HCT116 (cell line): ENCODE measurements at regions not wholly inside any gene's neighbourhood (a gene's known extent, or its start where the extent isn't known, plus 50 kb on each side); places are given as distances from the start of the nearest gene placed in this dataset.
"Not testable (repeated sequence)": the region's sequence is repeated elsewhere in the genome, so short reads cannot be mapped to it uniquely, and the experiment has no call there.

Source experiments
- ATAC-seq: fragments of 200-7000 bp; cut with Tn5 transposase; 2 replicates; pipeline ENCODE4 v1.9.1; 2020; ENCODE audit warnings: mild to moderate bottlenecking, moderate library complexity
- BruUV-seq: library from RNA; stranded (reverse); fragments of 400-500 nt; replicated peaks from 2 replicates; lab custom pipeline; 2021; lab: Mats Ljungman, UMichigan
- CTCF ChIA-PET: fragments of 300-600 bp; sonication (Branson Sonifier 250); formaldehyde crosslinking; loops from one replicate; lab custom pipeline; 2021; ENCODE audit warnings: antibody characterized with exemption; lab: Charles Lee
- POLR2A ChIA-PET: fragments of 300-600, 350-600 bp; sonication (Branson Sonifier 250); formaldehyde crosslinking; loops from one replicate; lab custom pipeline; 2021; ENCODE audit warnings: antibody characterized with exemption; lab: Charles Lee
- RAD21 ChIA-PET, 2 experiments: fragments of 300-600 bp; sonication (Branson Sonifier 250); formaldehyde crosslinking; loops; one replicate each; lab custom pipeline; 2023; ENCODE audit warnings: low total read pairs in 2 of 2; ENCODE audit not compliant: uncharacterized antibody in 2 of 2, unreplicated experiment in 2 of 2, low non-redundant PET in 1 of 2; lab: Charles Lee
- DNase-seq: peaks from one replicate; pipeline ENCODE4 v3.0.0-alpha.2; 2010; ENCODE audit warnings: low read depth, low spot score
- H2AFZ ChIP-seq: fragments of 200-600 bp; shearing (Covaris generic), sonication (generic); 2 replicates; pipeline ENCODE4 v1.6.1; 2017; ENCODE audit warnings: low read depth, mixed run types, mixed read lengths, antibody characterized with exemption, low read length; ENCODE audit not compliant: poor library complexity, severe bottlenecking
- H3K27ac ChIP-seq: 2 replicates; pipeline ENCODE4 v1.5.1; 2012; ENCODE audit warnings: low read depth, low read length
- H3K27me3 ChIP-seq: fragments of 200-600 bp; sonication (generic); 2 replicates; pipeline ENCODE4 v1.6.1; 2016; ENCODE audit warnings: mixed run types, low read length, mixed read lengths; ENCODE audit not compliant: insufficient read depth
- H3K36me3 ChIP-seq, 2 experiments: fragments of 200-500 bp in 1 of 2; fragments of 200-600 bp in 1 of 2; sonication (Bioruptor generic) in 1 of 2; sonication (generic) in 1 of 2; 2 replicates each; pipeline versions ENCODE4 v1.5.1 to v1.6.1; 2014 to 2016; ENCODE audit warnings: low read length in 2 of 2, inconsistent platforms in 1 of 2, mixed read lengths in 1 of 2, mixed run types in 1 of 2; ENCODE audit not compliant: insufficient read depth in 2 of 2, control insufficient read depth in 1 of 2
- H3K4me1 ChIP-seq, 2 experiments: fragments of 200-600 bp in 1 of 2; sonication (generic) in 1 of 2; 2 replicates each; pipeline versions ENCODE4 v1.5.1 to v1.6.1; 2012 to 2017; ENCODE audit warnings: low read length in 2 of 2, inconsistent platforms in 1 of 2, mild to moderate bottlenecking in 1 of 2, mixed read lengths in 1 of 2, mixed run types in 1 of 2, moderate library complexity in 1 of 2; ENCODE audit not compliant: insufficient read depth in 2 of 2, control insufficient read depth in 1 of 2
- H3K4me2 ChIP-seq: fragments of 200-600 bp; sonication (generic); 2 replicates; pipeline ENCODE4 v1.6.1; 2017; ENCODE audit warnings: mixed run types, low read length, mixed read lengths
- H3K4me3 ChIP-seq, 2 experiments: fragments of 200-600 bp in 1 of 2; sonication (generic) in 1 of 2; replicated peaks in 1 of 2; 2 replicates each; pipeline ENCODE4 v1.5.1; 2011 to 2016; ENCODE audit warnings: low read length in 2 of 2, control low read depth in 1 of 2, low read depth in 1 of 2, mild to moderate bottlenecking in 1 of 2, mixed read lengths in 1 of 2, mixed run types in 1 of 2
- H3K79me2 ChIP-seq: fragments of 200-600 bp; sonication (generic); 2 replicates; pipeline ENCODE4 v1.6.1; 2017; ENCODE audit warnings: mild to moderate bottlenecking, mixed run types, low read length, moderate library complexity, mixed read lengths; ENCODE audit not compliant: insufficient read depth
- H3K9ac ChIP-seq: fragments of 200-600 bp; sonication (generic); 2 replicates; pipeline ENCODE4 v1.6.1; 2016; ENCODE audit warnings: low read length, mixed read lengths
- H3K9me2 ChIP-seq: fragments of 200-600 bp; sonication (generic), shearing (Covaris generic); 2 replicates; pipeline ENCODE4 v1.6.1; 2017; ENCODE audit warnings: mixed run types, mild to moderate bottlenecking, moderate library complexity; ENCODE audit not compliant: insufficient read depth
- H3K9me3 ChIP-seq, 2 experiments: fragments of 200-500 bp in 1 of 2; fragments of 200-600 bp in 1 of 2; sonication (Bioruptor generic) in 1 of 2; sonication (generic) in 1 of 2; 2 replicates each; pipeline ENCODE4 v1.6.1; 2014 to 2017; ENCODE audit warnings: low read length in 2 of 2, mixed read lengths in 2 of 2, inconsistent platforms in 1 of 2, low read depth in 1 of 2, mild to moderate bottlenecking in 1 of 2, mixed run types in 1 of 2, moderate library complexity in 1 of 2; ENCODE audit not compliant: control insufficient read depth in 1 of 2, insufficient read depth in 1 of 2
- H4K20me1 ChIP-seq: fragments of 200-600 bp; sonication (generic), shearing (Covaris generic); 2 replicates; pipeline ENCODE4 v1.6.1; 2017; ENCODE audit warnings: mixed run types, mild to moderate bottlenecking, moderate library complexity; ENCODE audit not compliant: insufficient read depth
- intact Hi-C: fragments of 100-400 bp; cut with micrococcal nuclease; formaldehyde crosslinking; loops from 2 replicates; pipeline ENCODE4 v1.10.0; 2022

DNA sequence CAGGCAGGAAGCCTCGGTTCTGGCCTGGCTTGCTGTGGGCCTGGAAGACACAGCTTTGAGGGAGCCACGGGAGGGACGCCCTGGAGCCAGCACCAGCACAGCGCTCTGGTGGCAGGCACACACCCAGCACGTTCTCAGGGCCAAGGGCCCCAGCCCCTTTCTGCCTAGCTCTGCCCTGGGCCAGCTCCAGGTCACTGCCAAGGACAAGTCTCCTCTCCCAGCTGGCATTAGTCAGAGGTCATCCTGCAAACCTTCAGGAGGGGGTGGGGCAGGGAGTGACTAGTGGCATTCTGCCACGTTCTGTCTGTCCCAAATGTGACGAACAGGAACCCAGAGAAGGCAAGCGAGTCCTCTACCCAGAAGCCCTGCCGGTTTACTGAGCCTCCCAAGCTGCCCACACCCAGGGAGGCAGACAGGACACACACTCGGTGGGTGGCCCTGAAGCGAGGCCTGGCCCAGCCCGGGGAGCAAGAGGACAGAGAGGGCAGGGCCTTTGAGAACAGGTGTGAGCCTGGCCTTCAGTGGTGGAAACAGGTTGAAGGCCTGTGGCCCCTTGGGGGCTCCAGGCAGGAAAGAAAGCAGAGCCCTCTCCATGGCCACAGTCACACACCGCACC lies 528.0 kb downstream of the TP53TG3F start:
- BruUV-seq, H3K4me2 ChIP-seq, DNase-seq, CTCF ChIA-PET, H3K36me3 ChIP-seq, H3K9me3 ChIP-seq, H3K9ac ChIP-seq, RAD21 ChIA-PET, intact Hi-C loops, H4K20me1 ChIP-seq, H3K79me2 ChIP-seq, POLR2A ChIA-PET, H3K9me2 ChIP-seq, H3K4me3 ChIP-seq, ATAC-seq, H3K4me1 ChIP-seq, H3K27ac ChIP-seq, H2AFZ ChIP-seq, H3K27me3 ChIP-seq: not testable (repeated sequence)

DNA sequence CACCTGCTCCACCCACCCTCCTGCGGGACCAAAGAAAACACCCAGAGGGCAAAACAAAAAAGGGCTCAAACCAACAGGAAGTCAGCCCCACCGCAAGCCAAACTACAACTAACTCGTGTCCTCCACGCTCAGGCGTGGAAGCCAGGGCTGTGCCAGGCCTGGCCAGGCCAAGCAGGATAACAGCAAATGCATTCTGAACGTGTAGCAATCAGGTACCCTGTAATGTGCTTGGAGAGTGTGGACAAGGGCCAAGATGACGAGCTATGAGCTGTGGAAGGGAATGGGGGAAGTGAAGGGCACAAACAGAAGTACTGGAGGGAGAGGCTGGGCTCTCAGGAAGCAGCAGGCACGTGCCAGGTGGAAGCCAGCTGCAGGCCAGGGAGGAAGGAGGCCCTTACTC lies 528.6 kb downstream of the TP53TG3F start:
- H3K27ac ChIP-seq, DNase-seq, RAD21 ChIA-PET: not testable (repeated sequence)

DNA sequence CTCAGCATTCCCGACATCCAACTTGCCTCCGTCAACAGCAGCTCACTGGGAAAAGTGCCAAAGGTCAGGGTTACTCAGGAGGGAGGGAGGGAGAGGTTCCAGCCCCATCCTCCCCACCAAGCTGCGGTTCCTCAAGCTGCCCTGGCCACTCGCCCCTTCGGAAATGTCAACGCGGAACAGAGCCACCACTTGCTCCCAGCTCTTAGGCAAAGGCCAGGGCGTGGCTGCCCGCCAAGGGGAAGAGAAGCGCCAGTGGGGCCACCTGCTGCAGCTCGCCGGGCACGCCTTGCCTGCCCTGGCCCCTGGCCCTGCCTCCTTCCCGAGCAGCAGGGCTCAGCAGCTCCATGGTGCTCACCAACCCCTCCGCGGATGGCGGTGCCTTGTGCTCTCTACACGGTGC lies 531.1 kb downstream of the TP53TG3F start:
- not testable (repeated sequence) for ATAC-seq

More for the DNA sequence above, 528.6 kb downstream of the TP53TG3F start:
- BruUV-seq, H3K9me3 ChIP-seq, H3K9ac ChIP-seq, H3K4me3 ChIP-seq, H3K4me1 ChIP-seq, H3K4me2 ChIP-seq, CTCF ChIA-PET, H3K36me3 ChIP-seq, H3K9me2 ChIP-seq, intact Hi-C loops, H2AFZ ChIP-seq, H4K20me1 ChIP-seq, ATAC-seq, H3K79me2 ChIP-seq, H3K27me3 ChIP-seq, POLR2A ChIA-PET: not testable (repeated sequence)

DNA sequence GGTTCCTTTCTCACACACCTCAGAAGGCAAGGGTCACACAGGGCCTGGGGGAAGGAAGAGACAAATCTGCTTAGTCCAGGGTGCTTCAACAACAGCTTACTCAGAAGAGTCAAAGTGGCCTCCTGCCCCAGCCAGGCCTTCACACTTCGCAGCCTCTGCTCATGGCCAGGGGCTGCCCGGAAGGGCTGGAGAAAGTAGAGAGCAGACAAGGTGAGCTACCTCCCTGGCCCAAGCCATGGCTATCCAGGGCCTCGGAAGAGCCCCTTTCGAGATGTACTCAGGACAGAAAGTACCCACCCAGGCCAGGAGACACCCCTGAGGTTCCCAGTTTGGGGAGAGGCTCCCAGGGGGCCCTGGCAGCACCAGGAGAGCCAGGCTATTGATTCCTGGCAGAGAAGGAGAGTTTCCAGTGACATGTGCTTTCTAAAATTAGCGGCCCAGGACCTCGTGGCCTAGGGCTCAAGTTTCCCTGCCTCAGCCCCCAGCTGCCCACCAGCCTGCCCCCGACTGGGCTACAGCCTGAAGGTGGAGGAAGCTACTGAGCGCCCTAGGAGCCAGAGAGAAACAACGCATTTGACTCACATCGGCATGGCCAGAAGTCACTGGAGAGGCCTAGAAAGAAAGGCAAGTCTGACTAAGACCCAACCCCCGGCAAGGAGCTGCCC lies 533.2 kb downstream of the TP53TG3F start:
- H3K9me2 ChIP-seq, H3K4me3 ChIP-seq, H3K36me3 ChIP-seq, POLR2A ChIA-PET, H3K4me2 ChIP-seq, H3K27ac ChIP-seq, CTCF ChIA-PET, H2AFZ ChIP-seq, H3K9me3 ChIP-seq, intact Hi-C loops, BruUV-seq, RAD21 ChIA-PET, ATAC-seq, H3K27me3 ChIP-seq, DNase-seq, H3K79me2 ChIP-seq, H3K9ac ChIP-seq, H3K4me1 ChIP-seq, H4K20me1 ChIP-seq: not testable (repeated sequence)

More for the DNA sequence above, 531.1 kb downstream of the TP53TG3F start:
- H4K20me1 ChIP-seq, H3K9ac ChIP-seq, H3K79me2 ChIP-seq, CTCF ChIA-PET, H3K36me3 ChIP-seq, H3K9me3 ChIP-seq, POLR2A ChIA-PET, intact Hi-C loops, H3K4me3 ChIP-seq, RAD21 ChIA-PET, H3K27ac ChIP-seq, H2AFZ ChIP-seq, H3K4me2 ChIP-seq, H3K27me3 ChIP-seq, H3K9me2 ChIP-seq, BruUV-seq, DNase-seq, H3K4me1 ChIP-seq: not testable (repeated sequence)
